Lower lobe of right lung (tissue), 2 donors: ENCODE measurements at regions not wholly inside any gene's neighbourhood (a gene's known extent, or its start where the extent isn't known, plus 50 kb on each side); places are given as distances from the start of the nearest gene placed in this dataset.

Experiments
- ATAC-seq, 2 donors: fragments of 200-7000 bp; cut with Tn5 transposase; one replicate each; pipeline ENCODE4 v1.9.1; 2020 to 2022; ENCODE audit warnings: mild to moderate bottlenecking in 2 of 2, moderate library complexity in 2 of 2
- DNase-seq: peaks from one replicate; pipeline ENCODE4 v3.0.0-alpha.2; 2020
- H3K27ac ChIP-seq: fragments of 200-600 bp; one replicate; pipeline ENCODE4 v1.8.0; 2022
- H3K27me3 ChIP-seq: fragments of 200-600 bp; one replicate; pipeline ENCODE4 v1.8.0; 2022; ENCODE audit warnings: low read depth
- H3K36me3 ChIP-seq: fragments of 200-600 bp; one replicate; pipeline ENCODE4 v1.8.0; 2022; ENCODE audit warnings: mild to moderate bottlenecking
- H3K4me1 ChIP-seq: fragments of 200-600 bp; one replicate; pipeline ENCODE4 v1.8.0; 2022
- H3K4me3 ChIP-seq: fragments of 200-600 bp; one replicate; pipeline ENCODE4 v1.8.0; 2022; ENCODE audit warnings: mild to moderate bottlenecking
- H3K9me3 ChIP-seq: fragments of 200-600 bp; one replicate; pipeline ENCODE4 v1.8.0; 2022
- CTCF ChIP-seq: fragments of 200-600 bp; IDR thresholded peaks from one replicate; pipeline ENCODE4 v1.8.0; 2022; ENCODE audit warnings: antibody characterized with exemption, mild to moderate bottlenecking
- intact Hi-C: fragments of 100-400 bp; cut with DNase I; formaldehyde crosslinking; loops from one replicate; pipeline ENCODE4 v1.11.0; 2022
- donor health status: DM: no; HTN: yes; CAD: no; lungs with severe emphysema.

GRCh38 chr1:74818241-74818640 is 85.3 kb downstream of the TYW3 start:
- intact Hi-C loops, result no loop called here
- H3K9me3 ChIP-seq, result no peaks in the 10 kb centered on the region
- no peak for TF ChIP-seq CTCF
- no peak for DNase-seq
- ATAC-seq, result no peak
- no peaks in the 10 kb centered on the region for H3K4me1 ChIP-seq
- no peak overlapping the region for H3K27ac ChIP-seq
- H3K4me3 ChIP-seq, result no peak overlapping the region
- no peaks in the 10 kb centered on the region for H3K36me3 ChIP-seq
- no peaks in the 10 kb centered on the region for H3K27me3 ChIP-seq

DNA sequence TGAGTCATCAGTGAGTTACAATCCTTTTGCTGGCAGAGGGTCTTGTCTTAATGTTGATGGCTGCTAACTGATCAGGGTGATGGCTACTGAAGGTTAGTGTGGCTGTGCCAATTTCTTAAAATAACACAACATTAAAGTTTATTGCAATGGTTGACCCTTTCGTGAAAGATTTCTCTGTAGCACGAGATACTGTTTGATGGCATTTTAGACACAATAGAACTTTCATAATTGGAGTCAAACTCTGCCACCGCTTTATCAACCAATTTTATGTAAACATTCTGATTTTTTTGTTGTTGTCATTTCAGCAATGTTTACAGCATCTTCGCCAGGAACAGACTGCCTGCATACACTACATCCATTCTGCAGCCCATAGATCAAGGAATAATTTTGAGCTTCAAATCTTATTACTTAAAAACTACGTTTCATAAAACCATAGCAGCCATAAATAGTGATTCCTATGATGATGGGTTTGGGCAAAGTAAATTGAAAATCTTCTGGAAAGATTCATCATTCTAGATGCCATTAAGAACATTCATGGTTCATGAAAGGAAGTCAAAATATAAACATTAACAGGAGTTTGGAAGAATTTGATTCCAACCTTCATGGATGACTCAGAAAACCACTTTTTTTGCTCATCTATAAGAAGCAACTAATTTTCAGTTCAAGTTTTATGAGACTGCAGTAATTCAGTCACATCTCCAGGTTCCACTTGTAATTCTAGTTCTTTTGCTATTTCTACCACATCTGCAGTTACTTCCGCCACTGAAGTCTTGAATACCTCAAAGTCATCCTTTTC is 85.9 kb downstream of the TYW3 start:
- no peak for TF ChIP-seq CTCF
- intact Hi-C loops, result no loop called here
- no peak overlapping the region for H3K27ac ChIP-seq
- H3K27me3 ChIP-seq, result no peaks in the 10 kb centered on the region
- no peaks in the 10 kb centered on the region for H3K9me3 ChIP-seq
- no peaks in the 10 kb centered on the region for H3K4me1 ChIP-seq
- no peak for DNase-seq
- ATAC-seq, result no peak
- no peaks in the 10 kb centered on the region for H3K36me3 ChIP-seq
- H3K4me3 ChIP-seq, result no peak overlapping the region

GRCh38 chr1:74822851-74823401 is 90.0 kb downstream of the TYW3 start:
- no peak overlapping the region for H3K27ac ChIP-seq
- intact Hi-C loops, result no loop called here
- H3K4me3 ChIP-seq, result no peak overlapping the region
- ATAC-seq, result no peak
- H3K27me3 ChIP-seq, result no peaks in the 10 kb centered on the region
- H3K4me1 ChIP-seq, result no peaks in the 10 kb centered on the region
- H3K9me3 ChIP-seq, result no peaks in the 10 kb centered on the region
- TF ChIP-seq CTCF, result no peak
- no peaks in the 10 kb centered on the region for H3K36me3 ChIP-seq
- no peak for DNase-seq

GRCh38 chr1:74824497-74825107 is 91.7 kb downstream of the TYW3 start:
- Histone ChIP-seq H3K4me1 (no peaks in the 10 kb centered on the region), H3K27me3 (no peaks in the 10 kb centered on the region), H3K36me3 (no peaks in the 10 kb centered on the region), H3K27ac (no peak overlapping the region), H3K9me3 (no peaks in the 10 kb centered on the region), H3K4me3 (no peak overlapping the region)
- intact Hi-C loops, result no loop called here
- no peak for ATAC-seq
- no peak for DNase-seq
- no peak for TF ChIP-seq CTCF

DNA sequence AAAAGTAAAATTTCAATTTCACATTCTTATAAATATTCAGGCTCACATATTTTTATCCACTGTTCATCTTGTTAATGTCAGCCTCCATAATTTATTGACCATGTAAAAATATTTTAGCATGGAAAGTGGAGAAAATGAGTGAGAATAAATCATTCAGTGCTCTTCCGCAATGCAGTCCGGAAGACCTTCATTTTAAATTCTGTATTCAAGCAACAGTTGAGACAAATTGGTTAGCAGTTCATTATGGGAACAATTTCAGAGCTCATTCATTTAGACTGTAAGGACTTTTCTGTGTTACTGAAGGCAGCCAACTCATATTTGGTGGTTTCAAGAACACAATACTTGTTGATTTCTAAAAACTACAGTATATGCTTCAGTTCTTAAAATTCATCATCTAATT is 97.8 kb downstream of the TYW3 start:
- intact Hi-C loops, result no loop called here
- no peak for ATAC-seq
- Histone ChIP-seq H3K36me3 (no peaks in the 10 kb centered on the region), H3K4me1 (no peaks in the 10 kb centered on the region), H3K27me3 (no peaks in the 10 kb centered on the region), H3K4me3 (no peak overlapping the region), H3K27ac (no peak overlapping the region), H3K9me3 (no peaks in the 10 kb centered on the region)
- DNase-seq, result no peak
- no peak for TF ChIP-seq CTCF
